MM.1S (cell line): ENCODE measurements at regions not wholly inside any gene's neighbourhood (a gene's known extent, or its start where the extent isn't known, plus 50 kb on each side); places are given as distances from the start of the nearest gene placed in this dataset.

Experiments
- DNase-seq: peaks from one replicate; pipeline ENCODE4 v3.0.0-alpha.2; 2015
- H2AFZ ChIP-seq: fragments of 300-600 bp; sonication (generic); 2 replicates; pipeline ENCODE4 v1.6.0; 2016; ENCODE audit warnings: antibody characterized with exemption, low read length
- H3F3A ChIP-seq: fragments of 300-600 bp; sonication (generic); 2 replicates; pipeline ENCODE4 v1.6.1; 2016; ENCODE audit warnings: mild to moderate bottlenecking, antibody characterized with exemption, low read length, moderate library complexity, mixed read lengths; ENCODE audit not compliant: insufficient read depth
- H3K27ac ChIP-seq: fragments of 300-600 bp; sonication (generic); 2 replicates; pipeline ENCODE4 v1.5.1; 2016; ENCODE audit warnings: mild to moderate bottlenecking, low read length
- H3K27me3 ChIP-seq: fragments of 300-600 bp; sonication (generic); replicated peaks from 2 replicates; pipeline ENCODE4 v1.6.0; 2016; ENCODE audit warnings: low read length; ENCODE audit not compliant: insufficient read depth
- H3K36me3 ChIP-seq: fragments of 300-600 bp; sonication (generic); replicated peaks from 2 replicates; pipeline ENCODE4 v1.6.1; 2016; ENCODE audit warnings: mild to moderate bottlenecking, low read length, mixed read lengths; ENCODE audit not compliant: insufficient read depth
- H3K4me1 ChIP-seq: fragments of 300-600 bp; sonication (generic); 2 replicates; pipeline ENCODE4 v1.6.1; 2016; ENCODE audit warnings: low read length, mixed read lengths
- H3K4me2 ChIP-seq: fragments of 300-600 bp; sonication (generic); 2 replicates; pipeline ENCODE4 v1.6.0; 2016; ENCODE audit warnings: low read depth, low read length
- H3K4me3 ChIP-seq: fragments of 300-600 bp; sonication (generic); 2 replicates; pipeline ENCODE4 v1.5.1; 2016; ENCODE audit warnings: low read length, mixed read lengths
- H3K79me2 ChIP-seq: fragments of 300-600 bp; sonication (generic); 2 replicates; pipeline ENCODE4 v1.6.1; 2016; ENCODE audit warnings: mixed run types, low read length, mixed read lengths
- H3K9ac ChIP-seq: fragments of 300-600 bp; sonication (generic); 2 replicates; pipeline ENCODE4 v1.6.1; 2016; ENCODE audit warnings: low read length, mixed read lengths
- H3K9me2 ChIP-seq: fragments of 300-600 bp; sonication (generic); replicated peaks from 2 replicates; pipeline ENCODE4 v1.6.1; 2016; ENCODE audit warnings: mild to moderate bottlenecking, low read length, mixed read lengths; ENCODE audit not compliant: insufficient read depth
- H3K9me3 ChIP-seq: fragments of 300-600 bp; sonication (generic); replicated peaks from 2 replicates; pipeline ENCODE4 v1.6.1; 2016; ENCODE audit warnings: mild to moderate bottlenecking, low read length, mixed read lengths; ENCODE audit not compliant: insufficient read depth
- H4K20me1 ChIP-seq: fragments of 300-600 bp; sonication (generic); 2 replicates; pipeline ENCODE4 v1.6.1; 2016; ENCODE audit warnings: mild to moderate bottlenecking, low read length, moderate library complexity, mixed read lengths; ENCODE audit not compliant: insufficient read depth
- CTCF ChIP-seq: fragments of 300-600 bp; sonication (generic); IDR thresholded peaks from 2 replicates; pipeline ENCODE4 v1.5.1; 2016; ENCODE audit warnings: antibody characterized with exemption, low read length, mixed read lengths
- EZH2 ChIP-seq: fragments of 300-600 bp; sonication (generic); optimal IDR thresholded peaks from 2 replicates; pipeline ENCODE3; 2017; ENCODE audit warnings: low read depth, mild to moderate bottlenecking, antibody characterized with exemption, low read length, mixed read lengths
- EZH2phosphoT487 ChIP-seq: fragments of 300-600 bp; sonication (generic); IDR thresholded peaks from 2 replicates; pipeline ENCODE4 v1.6.1; 2018; ENCODE audit warnings: antibody characterized with exemption, low read length

GRCh38 chr13:90237852-90238251, 1109.6 kb upstream of the MIR17HG start:
- Histone ChIP-seq H3K79me2 (no peaks in the 10 kb centered on the region), H3K27ac (no peak overlapping the region), H3K4me2 (no peak overlapping the region), H3K9me2 (no peaks in the 10 kb centered on the region), H3K4me1 (no peaks in the 10 kb centered on the region), H3K4me3 (no peak overlapping the region), H3K27me3 (no peaks in the 10 kb centered on the region), H3K36me3 (no peaks in the 10 kb centered on the region), H4K20me1 (no peaks in the 10 kb centered on the region), H2AFZ (no peak overlapping the region), H3F3A (no peaks in the 10 kb centered on the region), H3K9ac (no peak overlapping the region), H3K9me3 (no peaks in the 10 kb centered on the region)
- DNase-seq: no peak
- TF ChIP-seq EZH2 (no peak), EZH2phosphoT487 (no peak), CTCF (no peak)

DNA sequence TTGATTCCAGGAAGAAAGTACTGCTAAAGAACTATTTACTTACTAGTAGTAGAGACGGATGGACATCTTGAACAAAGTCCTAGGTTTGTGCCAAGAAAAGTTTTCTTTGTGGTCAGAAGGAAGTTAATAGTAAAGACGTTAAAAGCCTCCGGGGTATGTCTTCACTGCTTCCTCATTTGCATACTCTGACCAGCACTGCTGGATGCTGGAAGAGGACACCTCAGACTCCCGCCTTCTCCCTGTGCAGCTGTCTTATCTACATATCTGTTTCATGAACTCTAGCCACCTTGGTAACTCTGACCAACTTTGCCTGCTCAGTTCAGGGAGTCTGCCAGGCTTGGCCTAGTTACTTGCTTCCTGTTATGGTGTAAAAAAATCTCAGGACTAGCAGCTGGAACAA, 1109.1 kb upstream of the MIR17HG start:
- TF ChIP-seq CTCF (no peak), EZH2phosphoT487 (no peak), EZH2 (no peak)
- no peaks in the 10 kb centered on the region for H3K9me2 ChIP-seq
- H3K4me3 ChIP-seq: no peak overlapping the region
- no peaks in the 10 kb centered on the region for H3K36me3 ChIP-seq
- H3K27ac ChIP-seq: no peak overlapping the region
- H3K27me3 ChIP-seq: no peaks in the 10 kb centered on the region
- no peak overlapping the region for H2AFZ ChIP-seq
- H3F3A ChIP-seq: no peaks in the 10 kb centered on the region
- DNase-seq: no peak
- no peaks in the 10 kb centered on the region for H3K9me3 ChIP-seq
- H3K79me2 ChIP-seq: no peaks in the 10 kb centered on the region
- no peak overlapping the region for H3K4me2 ChIP-seq
- no peaks in the 10 kb centered on the region for H3K4me1 ChIP-seq
- H4K20me1 ChIP-seq: no peaks in the 10 kb centered on the region
- H3K9ac ChIP-seq: no peak overlapping the region

- no peaks in the 10 kb centered on the region for H3K9me3 ChIP-seq
- no peak overlapping the region for H3K4me3 ChIP-seq
- no peak overlapping the region for H2AFZ ChIP-seq
- no peak overlapping the region for H3K27ac ChIP-seq
- H3F3A ChIP-seq: no peaks in the 10 kb centered on the region
- H3K27me3 ChIP-seq: no peaks in the 10 kb centered on the region
- H4K20me1 ChIP-seq: no peaks in the 10 kb centered on the region
- no peaks in the 10 kb centered on the region for H3K9me2 ChIP-seq
- no peaks in the 10 kb centered on the region for H3K4me1 ChIP-seq
- no peak overlapping the region for H3K9ac ChIP-seq
- H3K36me3 ChIP-seq: no peaks in the 10 kb centered on the region
- no peaks in the 10 kb centered on the region for H3K79me2 ChIP-seq
- TF ChIP-seq EZH2phosphoT487 (no peak), CTCF (no peak), EZH2 (no peak)
- DNase-seq: no peak
- no peak overlapping the region for H3K4me2 ChIP-seq
Observed at GRCh38 chr13:90239130-90239529, 1108.4 kb upstream of the MIR17HG start.
